Vagina (tissue), 2 donors: ENCODE measurements at regions not wholly inside any gene's neighbourhood (a gene's known extent, or its start where the extent isn't known, plus 50 kb on each side); places are given as distances from the start of the nearest gene placed in this dataset.

Experiments
- POLR2A ChIP-seq, 2 donors: fragments of 450-650 bp; IDR thresholded peaks; one replicate each; pipeline ENCODE4 v1.6.1; 2017; ENCODE audit warnings: antibody characterized with exemption in 2 of 2, mild to moderate bottlenecking in 2 of 2, moderate library complexity in 2 of 2
- POLR2AphosphoS5 ChIP-seq, 2 donors: sonication (generic); formaldehyde crosslinking; IDR thresholded peaks; one replicate each; pipeline ENCODE4 v1.9.0; 2017; ENCODE audit warnings: antibody characterized with exemption in 2 of 2, mild to moderate bottlenecking in 2 of 2, low read depth in 1 of 2; ENCODE audit not compliant: insufficient read depth in 1 of 2
- TF ChIP-seq, protein P1 (sequence below), 3 experiments: fragments of 450-650 bp in 2 of 3; fragments of 200-600 bp in 1 of 3; sonication (generic) in 1 of 3; IDR thresholded peaks; one replicate each; pipeline ENCODE4 v1.5.1; 2017 to 2019; ENCODE audit warnings: antibody characterized with exemption in 3 of 3, mild to moderate bottlenecking in 2 of 3, moderate library complexity in 2 of 3

DNA sequence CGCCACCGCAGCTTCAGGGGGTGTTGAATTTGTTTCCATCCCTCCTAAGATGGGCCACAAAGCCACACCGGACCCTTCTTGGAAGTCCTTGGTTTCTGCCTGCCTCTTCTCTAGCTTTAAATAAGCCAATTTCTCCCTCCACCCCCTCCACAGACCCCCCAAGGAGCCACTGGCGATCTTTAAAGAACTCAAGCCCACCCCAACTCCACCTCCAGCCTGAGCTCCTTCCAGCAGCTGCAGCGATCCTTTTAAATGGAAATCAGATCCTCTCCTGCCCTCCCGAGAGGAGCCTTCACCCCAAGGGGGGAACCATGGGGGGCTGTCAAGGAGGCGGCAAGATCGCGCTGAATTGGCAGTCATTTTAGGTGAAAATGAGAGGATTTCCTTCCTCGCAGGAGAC lies 133.1 kb downstream of the NCOR2 start:
- TF ChIP-seq, protein P1, sequence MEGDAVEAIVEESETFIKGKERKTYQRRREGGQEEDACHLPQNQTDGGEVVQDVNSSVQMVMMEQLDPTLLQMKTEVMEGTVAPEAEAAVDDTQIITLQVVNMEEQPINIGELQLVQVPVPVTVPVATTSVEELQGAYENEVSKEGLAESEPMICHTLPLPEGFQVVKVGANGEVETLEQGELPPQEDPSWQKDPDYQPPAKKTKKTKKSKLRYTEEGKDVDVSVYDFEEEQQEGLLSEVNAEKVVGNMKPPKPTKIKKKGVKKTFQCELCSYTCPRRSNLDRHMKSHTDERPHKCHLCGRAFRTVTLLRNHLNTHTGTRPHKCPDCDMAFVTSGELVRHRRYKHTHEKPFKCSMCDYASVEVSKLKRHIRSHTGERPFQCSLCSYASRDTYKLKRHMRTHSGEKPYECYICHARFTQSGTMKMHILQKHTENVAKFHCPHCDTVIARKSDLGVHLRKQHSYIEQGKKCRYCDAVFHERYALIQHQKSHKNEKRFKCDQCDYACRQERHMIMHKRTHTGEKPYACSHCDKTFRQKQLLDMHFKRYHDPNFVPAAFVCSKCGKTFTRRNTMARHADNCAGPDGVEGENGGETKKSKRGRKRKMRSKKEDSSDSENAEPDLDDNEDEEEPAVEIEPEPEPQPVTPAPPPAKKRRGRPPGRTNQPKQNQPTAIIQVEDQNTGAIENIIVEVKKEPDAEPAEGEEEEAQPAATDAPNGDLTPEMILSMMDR (IDR thresholded peaks at IDR 0.05), result no peak
- TF ChIP-seq POLR2A (IDR thresholded peaks at IDR 0.05) (no peak), POLR2AphosphoS5 (IDR thresholded peaks at IDR 0.05; ENCODE audit: insufficient read depth in 1 of 2, low read depth in 1 of 2) (no peak)
